Naive B cell (primary cell): ENCODE measurements at regions not wholly inside any gene's neighbourhood (a gene's known extent, or its start where the extent isn't known, plus 50 kb on each side); places are given as distances from the start of the nearest gene placed in this dataset.
"Not testable (repeated sequence)": the region's sequence is repeated elsewhere in the genome, so short reads cannot be mapped to it uniquely, and the experiment has no call there.

ENCODE experiments used
- ATAC-seq, 2 donors: fragments of 150-1000 bp; cut with Tn5 transposase; 2 replicates each; pipeline ENCODE4 v1.10.0; 2021; ENCODE audit warnings: low read depth in 2 of 2, mild to moderate bottlenecking in 2 of 2, moderate library complexity in 2 of 2
- DNase-seq: peaks from one replicate; pipeline ENCODE4 v3.0.0; 2022
- H3K27ac Mint-ChIP-seq, 6 donors: one replicate each; pipeline ENCODE4 v1.8.0; 2020 to 2022; ENCODE audit warnings: mild to moderate bottlenecking in 6 of 6, mixed read lengths in 6 of 6, moderate library complexity in 5 of 6, inconsistent platforms in 2 of 6
- H3K27me3 Mint-ChIP-seq, 3 donors: one replicate each; pipeline ENCODE4 v1.8.0; 2021 to 2022; ENCODE audit warnings: mixed read lengths in 3 of 3, mild to moderate bottlenecking in 1 of 3
- H3K36me3 Mint-ChIP-seq, 2 donors: one replicate each; pipeline ENCODE4 v1.8.0; 2020 to 2022; ENCODE audit warnings: mixed read lengths in 2 of 2, inconsistent platforms in 1 of 2, mild to moderate bottlenecking in 1 of 2
- H3K4me1 Mint-ChIP-seq, 3 donors: one replicate each; pipeline ENCODE4 v1.8.0; 2020 to 2022; ENCODE audit warnings: mixed read lengths in 3 of 3, inconsistent platforms in 1 of 3, mild to moderate bottlenecking in 1 of 3, moderate library complexity in 1 of 3
- H3K4me3 Mint-ChIP-seq, 8 donors: one replicate each; pipeline ENCODE4 v1.8.0; 2020 to 2022; ENCODE audit warnings: mild to moderate bottlenecking in 8 of 8, mixed read lengths in 8 of 8, moderate library complexity in 8 of 8, inconsistent platforms in 2 of 8
- H3K9me3 Mint-ChIP-seq, 7 donors: one replicate each; pipeline ENCODE4 v1.8.0; 2020 to 2022; ENCODE audit warnings: mixed read lengths in 7 of 7, mild to moderate bottlenecking in 5 of 7, inconsistent platforms in 2 of 7, moderate library complexity in 1 of 7

- H3K4me3 Mint-ChIP-seq = no peak overlapping the region
- H3K36me3 Mint-ChIP-seq = no peaks in the 10 kb centered on the region
- peak overlapping the region in 1 of 6 donors; percentile 71 for H3K27ac Mint-ChIP-seq
- no peak for ATAC-seq
- no peaks in the 10 kb centered on the region for H3K27me3 Mint-ChIP-seq
- no peak for DNase-seq
- peaks cover 4 to 15% (median 6%) of the 10 kb centered on the region in 3 donors for H3K4me1 Mint-ChIP-seq
- peaks cover 0 to 4% (median 0%) of the 10 kb centered on the region in 7 donors for H3K9me3 Mint-ChIP-seq
Observed at GRCh38 chr16:79844603-79845002, 244.1 kb upstream of the MAF start.

- DNase-seq (no peak), ATAC-seq (no peak)
- Mint-ChIP-seq H3K27ac (no peak overlapping the region), H3K4me3 (no peak overlapping the region), H3K27me3 (no peaks in the 10 kb centered on the region), H3K9me3 (peaks cover 0 to 4% (median 0%) of the 10 kb centered on the region in 7 donors), H3K4me1 (peaks cover 4 to 15% (median 6%) of the 10 kb centered on the region in 3 donors), H3K36me3 (no peaks in the 10 kb centered on the region)
Observed at GRCh38 chr16:79843631-79844043, 243.1 kb upstream of the MAF start.

- DNase-seq (no peak), ATAC-seq (no peak)
- H3K36me3 Mint-ChIP-seq = no peaks in the 10 kb centered on the region
- H3K4me3 Mint-ChIP-seq = no peak overlapping the region
- peaks cover 4 to 15% (median 6%) of the 10 kb centered on the region in 3 donors for H3K4me1 Mint-ChIP-seq
- H3K27ac Mint-ChIP-seq = peak overlapping the region in 1 of 6 donors; percentile 2
- peaks cover 0 to 4% (median 0%) of the 10 kb centered on the region in 7 donors for H3K9me3 Mint-ChIP-seq
- H3K27me3 Mint-ChIP-seq = no peaks in the 10 kb centered on the region
Observed at GRCh38 chr16:79843145-79843544, 242.6 kb upstream of the MAF start.

GRCh38 chr16:79842197-79842596 is 241.7 kb upstream of the MAF start:
- Mint-ChIP-seq H3K27me3 (no peaks in the 10 kb centered on the region), H3K27ac (no peak overlapping the region), H3K4me1 (peaks cover 4 to 15% (median 6%) of the 10 kb centered on the region in 3 donors), H3K36me3 (no peaks in the 10 kb centered on the region), H3K4me3 (no peak overlapping the region), H3K9me3 (peaks cover 0 to 4% (median 0%) of the 10 kb centered on the region in 7 donors)
- DNase-seq (no peak), ATAC-seq (no peak)

- Mint-ChIP-seq H3K9me3 (peaks cover 0 to 4% (median 0%) of the 10 kb centered on the region in 7 donors), H3K4me3 (no peak overlapping the region), H3K4me1 (peaks cover 0 to 1% (median 1%) of the 10 kb centered on the region in 3 donors), H3K36me3 (no peaks in the 10 kb centered on the region), H3K27ac (no peak overlapping the region), H3K27me3 (no peaks in the 10 kb centered on the region)
- no peak for DNase-seq
- no peak for ATAC-seq
Observed at GRCh38 chr16:79839466-79840341, 239.2 kb upstream of the MAF start.

GRCh38 chr16:79838496-79839259 is 238.1 kb upstream of the MAF start:
- DNase-seq (no peak), ATAC-seq (no peak)
- Mint-ChIP-seq H3K4me3 (no peak overlapping the region), H3K4me1 (no peaks in the 10 kb centered on the region), H3K9me3 (peaks cover 0 to 4% (median 2%) of the 10 kb centered on the region in 7 donors), H3K27ac (no peak overlapping the region), H3K36me3 (no peaks in the 10 kb centered on the region), H3K27me3 (no peaks in the 10 kb centered on the region)

GRCh38 chr16:79836144-79836543 is 235.6 kb upstream of the MAF start:
- peaks cover 0 to 4% (median 0%) of the 10 kb centered on the region in 7 donors for H3K9me3 Mint-ChIP-seq
- DNase-seq (no peak), ATAC-seq (no peak)
- no peaks in the 10 kb centered on the region for H3K4me1 Mint-ChIP-seq
- H3K36me3 Mint-ChIP-seq = no peaks in the 10 kb centered on the region
- H3K4me3 Mint-ChIP-seq = no peak overlapping the region
- H3K27me3 Mint-ChIP-seq = no peaks in the 10 kb centered on the region
- no peak overlapping the region for H3K27ac Mint-ChIP-seq

GRCh38 chr16:79835194-79835593 is 234.7 kb upstream of the MAF start:
- ATAC-seq = no peak
- H3K27me3 Mint-ChIP-seq = no peaks in the 10 kb centered on the region

GRCh38 chr16:79834720-79835119 is 234.2 kb upstream of the MAF start:
- Mint-ChIP-seq H3K4me3 (no peak overlapping the region), H3K4me1 (no peaks in the 10 kb centered on the region), H3K27me3 (no peaks in the 10 kb centered on the region), H3K9me3 (peaks cover 0 to 4% (median 0%) of the 10 kb centered on the region in 7 donors), H3K27ac (no peak overlapping the region), H3K36me3 (no peaks in the 10 kb centered on the region)
- DNase-seq (no peak), ATAC-seq (no peak)

More at GRCh38 chr16:79835194-79835593, 234.7 kb upstream of the MAF start:
- H3K27ac Mint-ChIP-seq = no peak overlapping the region
- no peaks in the 10 kb centered on the region for H3K4me1 Mint-ChIP-seq
- peaks cover 0 to 4% (median 0%) of the 10 kb centered on the region in 7 donors for H3K9me3 Mint-ChIP-seq
- no peak for DNase-seq
- H3K4me3 Mint-ChIP-seq = no peak overlapping the region
- no peaks in the 10 kb centered on the region for H3K36me3 Mint-ChIP-seq

GRCh38 chr16:79834003-79834402 is 233.5 kb upstream of the MAF start:
- H3K4me1 Mint-ChIP-seq, H3K27me3 Mint-ChIP-seq, ATAC-seq, H3K4me3 Mint-ChIP-seq, DNase-seq, H3K9me3 Mint-ChIP-seq, H3K27ac Mint-ChIP-seq, H3K36me3 Mint-ChIP-seq: not testable (repeated sequence)

- no peak overlapping the region for H3K4me3 Mint-ChIP-seq
- no peak overlapping the region for H3K27ac Mint-ChIP-seq
- no peaks in the 10 kb centered on the region for H3K36me3 Mint-ChIP-seq
- H3K27me3 Mint-ChIP-seq = no peaks in the 10 kb centered on the region
- no peak for DNase-seq
- peaks cover 0 to 4% (median 0%) of the 10 kb centered on the region in 7 donors for H3K9me3 Mint-ChIP-seq
- H3K4me1 Mint-ChIP-seq = no peaks in the 10 kb centered on the region
- no peak for ATAC-seq
Observed at GRCh38 chr16:79833559-79833958, 233.0 kb upstream of the MAF start.

GRCh38 chr16:79826732-79827475 is 226.4 kb upstream of the MAF start:
- H3K27me3 Mint-ChIP-seq = peaks cover 0 to 4% (median 0%) of the 10 kb centered on the region in 3 donors
- H3K36me3 Mint-ChIP-seq = no peaks in the 10 kb centered on the region
- no peaks in the 10 kb centered on the region for H3K4me1 Mint-ChIP-seq
- DNase-seq = no peak
- no peak for ATAC-seq
- no peak overlapping the region for H3K27ac Mint-ChIP-seq
- no peak overlapping the region for H3K4me3 Mint-ChIP-seq
- H3K9me3 Mint-ChIP-seq = no peaks in the 10 kb centered on the region

GRCh38 chr16:79825002-79825401 is 224.5 kb upstream of the MAF start:
- H3K36me3 Mint-ChIP-seq = no peaks in the 10 kb centered on the region
- H3K4me1 Mint-ChIP-seq = no peaks in the 10 kb centered on the region
- no peak overlapping the region for H3K4me3 Mint-ChIP-seq
- ATAC-seq = no peak
- DNase-seq = no peak
- H3K9me3 Mint-ChIP-seq = no peaks in the 10 kb centered on the region
- peaks cover 0 to 4% (median 0%) of the 10 kb centered on the region in 3 donors for H3K27me3 Mint-ChIP-seq
- no peak overlapping the region for H3K27ac Mint-ChIP-seq
